CD14-positive monocyte (primary cell): ENCODE measurements at regions not wholly inside any gene's neighbourhood (a gene's known extent, or its start where the extent isn't known, plus 50 kb on each side); places are given as distances from the start of the nearest gene placed in this dataset.

Experiments
- DNase-seq, 3 donors: peaks; one replicate each; pipeline ENCODE4 v3.0.0-alpha.2; 2011 to 2022
- H2AFZ ChIP-seq: 2 replicates; pipeline ENCODE4 v1.6.0; 2012; ENCODE audit warnings: mild to moderate bottlenecking, low read depth, low read length, inconsistent platforms; ENCODE audit not compliant: insufficient read depth, poor library complexity, severe bottlenecking
- H3K27ac ChIP-seq, 2 donors: 1 replicate in 1 of 2; 2 replicates in 1 of 2; pipeline ENCODE4 v1.5.1; 2012 to 2013; ENCODE audit warnings: low read length in 2 of 2, control low read depth in 1 of 2, inconsistent platforms in 1 of 2, low read depth in 1 of 2, mild to moderate bottlenecking in 1 of 2
- H3K27me3 ChIP-seq, 2 donors: one replicate each; pipeline versions ENCODE4 v1.6.0 to v1.6.1; 2011 to 2013; ENCODE audit warnings: low read length in 2 of 2; ENCODE audit not compliant: control insufficient read depth in 2 of 2, insufficient read depth in 2 of 2
- H3K36me3 ChIP-seq, 2 donors: replicated peaks in 1 of 2; 1 replicate in 1 of 2; 2 replicates in 1 of 2; pipeline versions ENCODE4 v1.5.1 to v1.6.1; 2012 to 2013; ENCODE audit warnings: low read length in 2 of 2, control low read depth in 1 of 2, inconsistent platforms in 1 of 2, mild to moderate bottlenecking in 1 of 2; ENCODE audit not compliant: insufficient read depth in 2 of 2, control insufficient read depth in 1 of 2
- H3K4me1 ChIP-seq, 2 donors: 1 replicate in 1 of 2; 2 replicates in 1 of 2; pipeline versions ENCODE4 v1.5.1 to v1.6.1; 2012 to 2013; ENCODE audit warnings: low read length in 2 of 2, control low read depth in 1 of 2, inconsistent platforms in 1 of 2, mild to moderate bottlenecking in 1 of 2, moderate library complexity in 1 of 2; ENCODE audit not compliant: insufficient read depth in 2 of 2, control insufficient read depth in 1 of 2
- H3K4me2 ChIP-seq: replicated peaks from 2 replicates; pipeline ENCODE3; 2012; ENCODE audit warnings: low read length, moderate library complexity, mild to moderate bottlenecking; ENCODE audit not compliant: poor library complexity, severe bottlenecking; ENCODE audit errors: extremely low read depth
- H3K4me3 ChIP-seq, 3 experiments: fragments of 200-600 bp in 1 of 3; sonication (generic) in 1 of 3; replicated peaks in 1 of 3; 1 replicate in 2 of 3; 2 replicates in 1 of 3; pipeline ENCODE4 v1.5.1; 2011 to 2013; ENCODE audit warnings: low read length in 3 of 3, mild to moderate bottlenecking in 3 of 3, control low read depth in 2 of 3, low read depth in 2 of 3, inconsistent platforms in 1 of 3, moderate library complexity in 1 of 3
- H3K79me2 ChIP-seq: 2 replicates; pipeline ENCODE4 v1.6.0; 2012; ENCODE audit warnings: mild to moderate bottlenecking, control low read depth, inconsistent platforms, low read length, moderate library complexity; ENCODE audit not compliant: insufficient read depth
- H3K9ac ChIP-seq: 2 replicates; pipeline ENCODE4 v1.6.0; 2017; ENCODE audit warnings: low read length, mild to moderate bottlenecking; ENCODE audit not compliant: insufficient read depth, poor library complexity, severe bottlenecking
- H3K9me3 ChIP-seq, 2 donors: replicated peaks in 1 of 2; 1 replicate in 1 of 2; 2 replicates in 1 of 2; pipeline versions ENCODE4 v1.5.1 to v1.6.1; 2012 to 2013; ENCODE audit warnings: low read length in 2 of 2, control low read depth in 1 of 2; ENCODE audit not compliant: control insufficient read depth in 1 of 2, insufficient read depth in 1 of 2
- H4K20me1 ChIP-seq: 2 replicates; pipeline ENCODE4 v1.6.0; 2012; ENCODE audit warnings: mild to moderate bottlenecking, low read length, control low read depth, moderate library complexity; ENCODE audit not compliant: insufficient read depth
- H3K27ac Mint-ChIP-seq, 7 donors: one replicate each; pipeline ENCODE4 v1.8.0; 2020; ENCODE audit warnings: mild to moderate bottlenecking in 7 of 7, mixed read lengths in 7 of 7, moderate library complexity in 6 of 7, inconsistent platforms in 2 of 7
- H3K27me3 Mint-ChIP-seq, 3 donors: one replicate each; pipeline ENCODE4 v1.8.0; 2021 to 2022; ENCODE audit warnings: low read depth in 3 of 3, mild to moderate bottlenecking in 3 of 3, mixed read lengths in 3 of 3, moderate library complexity in 3 of 3, inconsistent platforms in 1 of 3
- H3K36me3 Mint-ChIP-seq, 2 donors: one replicate each; pipeline ENCODE4 v1.8.0; 2020; ENCODE audit warnings: mixed read lengths in 2 of 2, inconsistent platforms in 1 of 2, mild to moderate bottlenecking in 1 of 2
- H3K4me1 Mint-ChIP-seq: one replicate; pipeline ENCODE4 v1.8.0; 2020; ENCODE audit warnings: mild to moderate bottlenecking, mixed read lengths
- H3K4me3 Mint-ChIP-seq, 2 donors: one replicate each; pipeline ENCODE4 v1.8.0; 2020; ENCODE audit warnings: mild to moderate bottlenecking in 2 of 2, mixed read lengths in 2 of 2, moderate library complexity in 1 of 2
- H3K9me3 Mint-ChIP-seq, 7 donors: one replicate each; pipeline ENCODE4 v1.8.0; 2020 to 2022; ENCODE audit warnings: mixed read lengths in 7 of 7, mild to moderate bottlenecking in 6 of 7, moderate library complexity in 6 of 7, inconsistent platforms in 2 of 7
- WGBS: methylation state at CpG from one replicate; pipeline ENCODE4 v1.1.5; 2013; ENCODE audit warnings: missing lambda C conversion rate; ENCODE audit not compliant: insufficient coverage; 5-methylcytosine and 5-hydroxymethylcytosine counted together
- intact Hi-C, 2 donors: fragments of 100-400 bp; cut with micrococcal nuclease; formaldehyde crosslinking; loops; one replicate each; pipeline versions ENCODE4 v1.15.0 to v1.15.1; 2023
- TF ChIP-seq, protein P1 (sequence below): fragments of 200-600 bp; IDR thresholded peaks from one replicate; pipeline ENCODE4 v1.8.0; 2022; ENCODE audit warnings: antibody characterized with exemption, mild to moderate bottlenecking

DNA sequence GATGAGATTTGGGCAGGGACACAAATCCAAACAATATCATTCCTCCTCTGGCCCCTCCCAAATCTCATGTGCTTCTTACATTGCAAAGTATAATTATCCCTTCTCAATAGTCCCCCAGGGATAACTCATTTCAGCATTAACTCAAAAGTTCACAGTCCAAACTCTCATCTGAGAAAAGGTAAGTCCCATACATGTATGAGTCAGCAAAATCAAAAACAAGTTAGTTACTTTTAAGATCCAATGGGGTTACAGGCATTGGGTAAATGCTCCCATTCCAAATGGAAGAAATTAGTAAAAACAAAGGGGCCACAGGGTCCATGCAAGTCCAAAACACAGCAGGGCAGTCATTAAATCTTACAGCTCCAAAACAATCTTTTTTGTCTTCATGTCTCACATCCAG lies 917.9 kb upstream of the CDH10 start:
- H3K4me1 Mint-ChIP-seq: no peaks in the 10 kb centered on the region
- no peaks in the 10 kb centered on the region for H3K79me2 ChIP-seq
- H3K9me3 ChIP-seq: peaks cover 8 to 9% of the 10 kb centered on the region in 2 donors
- no peak overlapping the region for H2AFZ ChIP-seq
- DNase-seq: no peak
- no peak overlapping the region for H3K4me3 ChIP-seq
- H3K36me3 ChIP-seq: no peaks in the 10 kb centered on the region
- no peak overlapping the region for H3K27ac ChIP-seq
- no peak overlapping the region for H3K4me3 Mint-ChIP-seq
- no peaks in the 10 kb centered on the region for H3K36me3 Mint-ChIP-seq
- no peaks in the 10 kb centered on the region for H3K4me1 ChIP-seq
- TF ChIP-seq, protein P1, sequence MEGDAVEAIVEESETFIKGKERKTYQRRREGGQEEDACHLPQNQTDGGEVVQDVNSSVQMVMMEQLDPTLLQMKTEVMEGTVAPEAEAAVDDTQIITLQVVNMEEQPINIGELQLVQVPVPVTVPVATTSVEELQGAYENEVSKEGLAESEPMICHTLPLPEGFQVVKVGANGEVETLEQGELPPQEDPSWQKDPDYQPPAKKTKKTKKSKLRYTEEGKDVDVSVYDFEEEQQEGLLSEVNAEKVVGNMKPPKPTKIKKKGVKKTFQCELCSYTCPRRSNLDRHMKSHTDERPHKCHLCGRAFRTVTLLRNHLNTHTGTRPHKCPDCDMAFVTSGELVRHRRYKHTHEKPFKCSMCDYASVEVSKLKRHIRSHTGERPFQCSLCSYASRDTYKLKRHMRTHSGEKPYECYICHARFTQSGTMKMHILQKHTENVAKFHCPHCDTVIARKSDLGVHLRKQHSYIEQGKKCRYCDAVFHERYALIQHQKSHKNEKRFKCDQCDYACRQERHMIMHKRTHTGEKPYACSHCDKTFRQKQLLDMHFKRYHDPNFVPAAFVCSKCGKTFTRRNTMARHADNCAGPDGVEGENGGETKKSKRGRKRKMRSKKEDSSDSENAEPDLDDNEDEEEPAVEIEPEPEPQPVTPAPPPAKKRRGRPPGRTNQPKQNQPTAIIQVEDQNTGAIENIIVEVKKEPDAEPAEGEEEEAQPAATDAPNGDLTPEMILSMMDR: no peak
- H3K9ac ChIP-seq: no peak overlapping the region
- intact Hi-C loops: no loop called here
- H4K20me1 ChIP-seq: no peaks in the 10 kb centered on the region
- no peaks in the 10 kb centered on the region for H3K27me3 ChIP-seq
- H3K4me2 ChIP-seq: no peak overlapping the region
- no peak overlapping the region for H3K27ac Mint-ChIP-seq
- H3K27me3 Mint-ChIP-seq: peaks cover 0 to 3% (median 1%) of the 10 kb centered on the region in 3 donors
- H3K9me3 Mint-ChIP-seq: peaks cover 0 to 13% (median 7%) of the 10 kb centered on the region in 7 donors

DNA sequence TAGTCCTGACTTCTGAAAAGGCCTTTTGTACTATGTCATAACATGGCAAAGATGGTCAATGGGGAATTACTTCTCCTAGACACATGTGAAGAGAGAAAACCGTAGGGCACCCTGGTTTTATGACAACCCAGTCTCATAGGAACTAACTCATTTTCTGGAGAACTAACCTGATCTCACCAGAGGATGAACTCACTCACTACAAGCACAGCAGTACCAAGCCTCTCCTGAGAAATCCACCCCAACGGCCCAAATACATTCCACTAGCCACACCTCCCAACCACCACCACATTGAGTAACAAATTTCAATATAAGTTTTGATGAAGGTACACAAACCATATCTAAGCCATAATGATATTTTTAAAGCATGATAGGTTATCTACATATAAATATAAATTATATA lies 909.3 kb upstream of the CDH10 start:
- 88% methylated on average over 2 of the region's 2 CpGs for WGBS
- no peaks in the 10 kb centered on the region for H3K79me2 ChIP-seq
- no peaks in the 10 kb centered on the region for H4K20me1 ChIP-seq
- no peak overlapping the region for H3K27ac Mint-ChIP-seq
- intact Hi-C loops: no loop called here
- no peaks in the 10 kb centered on the region for H3K27me3 ChIP-seq
- no peaks in the 10 kb centered on the region for H3K36me3 Mint-ChIP-seq
- no peak overlapping the region for H3K9ac ChIP-seq
- no peaks in the 10 kb centered on the region for H3K9me3 ChIP-seq
- TF ChIP-seq, protein P1: no peak
- H3K4me3 Mint-ChIP-seq: no peak overlapping the region
- no peak overlapping the region for H3K27ac ChIP-seq
- no peak for DNase-seq
- H2AFZ ChIP-seq: no peak overlapping the region
- no peaks in the 10 kb centered on the region for H3K4me1 ChIP-seq
- H3K9me3 Mint-ChIP-seq: peaks cover 0 to 2% (median 0%) of the 10 kb centered on the region in 7 donors
- no peaks in the 10 kb centered on the region for H3K4me1 Mint-ChIP-seq
- no peaks in the 10 kb centered on the region for H3K36me3 ChIP-seq
- no peak overlapping the region for H3K4me3 ChIP-seq
- H3K27me3 Mint-ChIP-seq: peaks cover 0 to 2% (median 0%) of the 10 kb centered on the region in 3 donors
- no peak overlapping the region for H3K4me2 ChIP-seq
